ENCODE measurements at regions not wholly inside any gene's neighbourhood (a gene's known extent, or its start where the extent isn't known, plus 50 kb on each side); places are given as distances from the start of the nearest gene placed in this dataset.

DNA sequence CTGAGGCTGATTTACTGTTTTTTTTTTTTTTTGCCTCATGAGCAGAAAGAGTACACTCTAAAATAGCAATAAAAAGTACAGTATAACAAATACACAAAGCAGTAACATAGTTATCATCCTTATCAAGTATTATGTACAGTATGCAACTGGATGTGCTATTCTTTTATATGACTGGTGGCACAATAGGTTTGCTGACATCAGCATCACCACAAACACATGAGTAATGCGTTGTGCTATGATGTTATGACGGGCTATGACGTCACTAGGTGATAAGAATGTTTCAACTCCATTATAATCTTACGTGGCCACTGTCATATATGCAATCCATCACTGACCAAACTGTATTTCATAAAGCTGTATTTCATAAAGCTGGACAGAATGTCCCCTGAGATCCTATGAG lies 189.2 kb upstream of the GLI3 start:
- TF ChIP-seq EP300 (IDR thresholded peaks at IDR 0.05; ENCODE audit: borderline replicate concordance in 1 of 2, low read depth in 1 of 2, low read length in 1 of 2) = no peak
- TF ChIP-seq POLR2AphosphoS5 (IDR thresholded peaks at IDR 0.05; ENCODE audit: low read depth, low read length) = no peak
- TF ChIP-seq, protein P1, sequence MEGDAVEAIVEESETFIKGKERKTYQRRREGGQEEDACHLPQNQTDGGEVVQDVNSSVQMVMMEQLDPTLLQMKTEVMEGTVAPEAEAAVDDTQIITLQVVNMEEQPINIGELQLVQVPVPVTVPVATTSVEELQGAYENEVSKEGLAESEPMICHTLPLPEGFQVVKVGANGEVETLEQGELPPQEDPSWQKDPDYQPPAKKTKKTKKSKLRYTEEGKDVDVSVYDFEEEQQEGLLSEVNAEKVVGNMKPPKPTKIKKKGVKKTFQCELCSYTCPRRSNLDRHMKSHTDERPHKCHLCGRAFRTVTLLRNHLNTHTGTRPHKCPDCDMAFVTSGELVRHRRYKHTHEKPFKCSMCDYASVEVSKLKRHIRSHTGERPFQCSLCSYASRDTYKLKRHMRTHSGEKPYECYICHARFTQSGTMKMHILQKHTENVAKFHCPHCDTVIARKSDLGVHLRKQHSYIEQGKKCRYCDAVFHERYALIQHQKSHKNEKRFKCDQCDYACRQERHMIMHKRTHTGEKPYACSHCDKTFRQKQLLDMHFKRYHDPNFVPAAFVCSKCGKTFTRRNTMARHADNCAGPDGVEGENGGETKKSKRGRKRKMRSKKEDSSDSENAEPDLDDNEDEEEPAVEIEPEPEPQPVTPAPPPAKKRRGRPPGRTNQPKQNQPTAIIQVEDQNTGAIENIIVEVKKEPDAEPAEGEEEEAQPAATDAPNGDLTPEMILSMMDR (IDR thresholded peaks at IDR 0.05) = no peak
- no peak for TF ChIP-seq EZH2phosphoT487 (IDR thresholded peaks at IDR 0.05; ENCODE audit: borderline replicate concordance, low read depth)
- TF ChIP-seq FOXM1 (IDR thresholded peaks at IDR 0.05; ENCODE audit: low read depth) = no peak
- no peak for TF ChIP-seq MAX (IDR thresholded peaks at IDR 0.05; ENCODE audit: low read depth)
- no peak for TF ChIP-seq TEAD4 (IDR thresholded peaks at IDR 0.05; ENCODE audit: borderline replicate concordance, insufficient read depth)
- TF ChIP-seq CHD2 (IDR thresholded peaks at IDR 0.05; ENCODE audit: low read length, partially characterized antibody) = no peak

All from SK-N-SH (cell line).